ENCODE measurements at regions not wholly inside any gene's neighbourhood (a gene's known extent, or its start where the extent isn't known, plus 50 kb on each side); places are given as distances from the start of the nearest gene placed in this dataset.

DNA sequence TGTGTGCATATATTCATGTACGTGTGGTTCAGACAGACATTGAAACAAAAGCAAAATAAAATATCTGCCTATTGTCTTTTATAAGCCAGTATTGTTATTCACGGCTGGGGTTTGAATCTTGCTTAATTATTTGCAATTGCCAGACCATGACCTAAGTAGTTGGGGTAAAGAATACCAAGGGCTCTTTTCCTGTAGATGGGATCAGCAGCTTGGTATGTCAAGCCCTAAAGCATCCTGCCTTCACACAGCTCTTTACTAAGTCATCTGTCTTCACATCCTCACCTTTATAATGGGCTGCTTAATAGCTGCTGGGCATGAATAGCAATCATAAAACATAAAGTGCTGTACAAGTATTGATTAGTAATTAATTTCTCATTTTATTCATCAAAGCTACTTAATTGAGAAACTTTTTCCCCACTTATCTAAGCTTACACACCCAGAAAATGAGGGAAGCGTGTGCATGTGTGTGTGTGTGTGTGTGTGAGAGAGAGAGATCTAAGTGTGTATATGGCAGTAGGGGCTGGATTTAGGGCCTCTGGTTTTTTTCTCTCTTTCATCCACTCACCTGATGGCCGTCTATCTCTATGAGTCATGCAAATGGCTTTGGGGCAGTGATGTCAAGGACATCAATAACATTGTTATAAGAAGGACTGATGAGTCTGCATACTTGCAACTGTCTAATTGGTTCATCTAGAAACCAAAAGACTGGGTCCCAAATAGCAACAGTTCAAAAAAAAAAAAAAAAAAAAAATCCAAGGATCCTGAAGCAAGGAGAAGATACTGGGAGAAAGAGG is 244.1 kb upstream of the TNP1 start:
- Histone ChIP-seq H2AFZ (ENCODE audit: low read length) (no peak overlapping the region), H3K9me3 (ENCODE audit: low read length) (no peaks in the 10 kb centered on the region), H3K27ac (ENCODE audit: low read depth, low read length, poor library complexity, severe bottlenecking) (no peak overlapping the region), H3K4me2 (ENCODE audit: low read length) (no peak overlapping the region), H3K4me3 (ENCODE audit: low read depth, low read length, poor library complexity, severe bottlenecking) (no peak overlapping the region), H3K9me2 (ENCODE audit: insufficient read depth, low read length) (no peaks in the 10 kb centered on the region), H3K4me1 (ENCODE audit: insufficient read depth, low read length, poor library complexity, severe bottlenecking) (no peaks in the 10 kb centered on the region), H4K20me1 (ENCODE audit: insufficient read depth, low read length) (no peaks in the 10 kb centered on the region), H3K36me3 (ENCODE audit: insufficient read depth, low read length) (no peaks in the 10 kb centered on the region), H3K79me2 (ENCODE audit: insufficient read depth, low read depth, low read length) (no peaks in the 10 kb centered on the region)
- no peak for DNase-seq (ENCODE audit: low spot score)
- intact Hi-C loops (cut with micrococcal nuclease; ENCODE audit: unreplicated experiment), result no loop called here
- TF ChIP-seq, protein P1, sequence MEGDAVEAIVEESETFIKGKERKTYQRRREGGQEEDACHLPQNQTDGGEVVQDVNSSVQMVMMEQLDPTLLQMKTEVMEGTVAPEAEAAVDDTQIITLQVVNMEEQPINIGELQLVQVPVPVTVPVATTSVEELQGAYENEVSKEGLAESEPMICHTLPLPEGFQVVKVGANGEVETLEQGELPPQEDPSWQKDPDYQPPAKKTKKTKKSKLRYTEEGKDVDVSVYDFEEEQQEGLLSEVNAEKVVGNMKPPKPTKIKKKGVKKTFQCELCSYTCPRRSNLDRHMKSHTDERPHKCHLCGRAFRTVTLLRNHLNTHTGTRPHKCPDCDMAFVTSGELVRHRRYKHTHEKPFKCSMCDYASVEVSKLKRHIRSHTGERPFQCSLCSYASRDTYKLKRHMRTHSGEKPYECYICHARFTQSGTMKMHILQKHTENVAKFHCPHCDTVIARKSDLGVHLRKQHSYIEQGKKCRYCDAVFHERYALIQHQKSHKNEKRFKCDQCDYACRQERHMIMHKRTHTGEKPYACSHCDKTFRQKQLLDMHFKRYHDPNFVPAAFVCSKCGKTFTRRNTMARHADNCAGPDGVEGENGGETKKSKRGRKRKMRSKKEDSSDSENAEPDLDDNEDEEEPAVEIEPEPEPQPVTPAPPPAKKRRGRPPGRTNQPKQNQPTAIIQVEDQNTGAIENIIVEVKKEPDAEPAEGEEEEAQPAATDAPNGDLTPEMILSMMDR (conservative IDR thresholded peaks at IDR 0.05; ENCODE audit: low read length), result no peak
- no peak for TF ChIP-seq EZH2phosphoT487 (IDR thresholded peaks at IDR 0.05; ENCODE audit: borderline replicate concordance, low read depth, low read length)
- ChIA-PET POLR2A (no interaction called here), CTCF (ENCODE audit: unreplicated experiment) (no interaction called here)
- BruUV-seq (replicated peaks), result no TSS peak

DNA sequence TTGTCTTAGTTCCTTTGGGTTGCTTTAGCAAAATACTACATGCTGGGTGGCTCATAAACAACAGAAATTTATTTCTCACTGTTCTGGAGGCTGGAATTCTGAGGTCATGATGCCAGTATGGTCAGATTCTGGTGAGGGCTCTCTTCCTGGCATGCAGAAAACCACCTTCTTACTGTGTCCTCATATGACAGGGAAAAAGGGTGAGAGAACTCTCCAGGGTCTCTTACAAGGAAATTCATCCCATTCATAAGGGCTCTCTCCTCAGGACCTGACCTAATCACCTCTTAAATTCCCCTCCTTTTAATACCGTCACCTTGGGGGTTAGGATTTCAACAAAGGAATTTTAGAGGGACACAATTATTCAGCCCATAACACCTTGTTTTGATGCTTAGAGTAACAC is 243.1 kb upstream of the TNP1 start:
- DNase-seq (ENCODE audit: low spot score), result no peak
- CTCF ChIA-PET (ENCODE audit: unreplicated experiment), result no interaction called here

DNA sequence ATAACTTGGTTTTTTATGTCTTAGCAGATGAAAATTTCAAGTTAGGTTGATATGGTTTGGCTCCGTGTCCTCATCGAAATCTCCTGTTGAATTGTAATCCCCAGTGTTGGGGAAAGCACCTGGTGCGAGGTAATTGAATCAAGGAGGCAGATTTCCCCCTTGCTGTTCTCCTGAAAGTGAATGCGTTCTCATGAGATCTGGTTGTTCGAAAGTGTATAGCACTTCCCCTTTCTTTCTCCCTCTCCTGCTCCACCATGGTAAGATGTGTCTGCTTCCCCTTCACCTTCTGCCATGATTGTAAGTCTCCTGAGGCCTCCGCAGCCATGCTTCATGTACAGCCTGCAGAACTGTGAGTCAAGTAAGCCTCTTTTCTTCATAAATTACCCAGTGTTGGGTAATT is 242.1 kb upstream of the TNP1 start:
- TF ChIP-seq EZH2phosphoT487 (IDR thresholded peaks at IDR 0.05; ENCODE audit: borderline replicate concordance, low read depth, low read length), result no peak
- TF ChIP-seq, protein P1 (conservative IDR thresholded peaks at IDR 0.05; ENCODE audit: low read length), result no peak
- intact Hi-C loops (cut with micrococcal nuclease; ENCODE audit: unreplicated experiment), result no loop called here
- H3K36me3 ChIP-seq (ENCODE audit: insufficient read depth, low read length), result no peaks in the 10 kb centered on the region
- no peaks in the 10 kb centered on the region for H3K4me1 ChIP-seq (ENCODE audit: insufficient read depth, low read length, poor library complexity, severe bottlenecking)
- DNase-seq (ENCODE audit: low spot score), result no peak
- ChIA-PET CTCF (ENCODE audit: unreplicated experiment) (no interaction called here), POLR2A (interaction anchor here (0.6 kb wide), 1 partner anchor 203 kb away, joined by 4 read pairs; no protein-coding TSS in a partner anchor)
- H3K79me2 ChIP-seq (ENCODE audit: insufficient read depth, low read depth, low read length), result no peaks in the 10 kb centered on the region
- no TSS peak for BruUV-seq (replicated peaks)
- no peak overlapping the region for H2AFZ ChIP-seq (ENCODE audit: low read length)
- no peaks in the 10 kb centered on the region for H3K9me3 ChIP-seq (ENCODE audit: low read length)
- H4K20me1 ChIP-seq (ENCODE audit: insufficient read depth, low read length), result no peaks in the 10 kb centered on the region
- no peak overlapping the region for H3K27ac ChIP-seq (ENCODE audit: low read depth, low read length, poor library complexity, severe bottlenecking)
- no peak overlapping the region for H3K4me2 ChIP-seq (ENCODE audit: low read length)
- no peaks in the 10 kb centered on the region for H3K9me2 ChIP-seq (ENCODE audit: insufficient read depth, low read length)
- H3K4me3 ChIP-seq (ENCODE audit: low read depth, low read length, poor library complexity, severe bottlenecking), result no peak overlapping the region

More for the DNA sequence above, 243.1 kb upstream of the TNP1 start:
- H4K20me1 ChIP-seq (ENCODE audit: insufficient read depth, low read length), result no peaks in the 10 kb centered on the region
- no peaks in the 10 kb centered on the region for H3K36me3 ChIP-seq (ENCODE audit: insufficient read depth, low read length)
- no peaks in the 10 kb centered on the region for H3K79me2 ChIP-seq (ENCODE audit: insufficient read depth, low read depth, low read length)
- no peak overlapping the region for H3K27ac ChIP-seq (ENCODE audit: low read depth, low read length, poor library complexity, severe bottlenecking)
- no peaks in the 10 kb centered on the region for H3K9me3 ChIP-seq (ENCODE audit: low read length)
- BruUV-seq (replicated peaks), result no TSS peak
- intact Hi-C loops (cut with micrococcal nuclease; ENCODE audit: unreplicated experiment), result no loop called here
- H3K4me2 ChIP-seq (ENCODE audit: low read length), result no peak overlapping the region
- POLR2A ChIA-PET, result no interaction called here
- no peaks in the 10 kb centered on the region for H3K4me1 ChIP-seq (ENCODE audit: insufficient read depth, low read length, poor library complexity, severe bottlenecking)
- no peak for TF ChIP-seq EZH2phosphoT487 (IDR thresholded peaks at IDR 0.05; ENCODE audit: borderline replicate concordance, low read depth, low read length)
- TF ChIP-seq, protein P1 (conservative IDR thresholded peaks at IDR 0.05; ENCODE audit: low read length), result no peak
- no peak overlapping the region for H2AFZ ChIP-seq (ENCODE audit: low read length)
- H3K4me3 ChIP-seq (ENCODE audit: low read depth, low read length, poor library complexity, severe bottlenecking), result no peak overlapping the region
- no peaks in the 10 kb centered on the region for H3K9me2 ChIP-seq (ENCODE audit: insufficient read depth, low read length)
